Thyroid gland (tissue), 4 donors: ENCODE measurements at regions not wholly inside any gene's neighbourhood (a gene's known extent, or its start where the extent isn't known, plus 50 kb on each side); places are given as distances from the start of the nearest gene placed in this dataset.

ENCODE experiments used
- POLR2A ChIP-seq, 2 donors: fragments of 450-650 bp; IDR thresholded peaks; one replicate each; pipeline ENCODE4 v1.6.1; 2017; ENCODE audit warnings: antibody characterized with exemption in 2 of 2, mild to moderate bottlenecking in 2 of 2, moderate library complexity in 1 of 2
- TF ChIP-seq, protein P1 (sequence below), 6 experiments: fragments of 200-600 bp in 3 of 6; fragments of 450-650 bp in 3 of 6; sonication (generic) in 3 of 6; IDR thresholded peaks; one replicate each; pipeline ENCODE4 v1.5.1; 2016 to 2019; ENCODE audit warnings: antibody characterized with exemption in 6 of 6, mild to moderate bottlenecking in 2 of 6, inconsistent platforms in 1 of 6, moderate library complexity in 1 of 6

DNA sequence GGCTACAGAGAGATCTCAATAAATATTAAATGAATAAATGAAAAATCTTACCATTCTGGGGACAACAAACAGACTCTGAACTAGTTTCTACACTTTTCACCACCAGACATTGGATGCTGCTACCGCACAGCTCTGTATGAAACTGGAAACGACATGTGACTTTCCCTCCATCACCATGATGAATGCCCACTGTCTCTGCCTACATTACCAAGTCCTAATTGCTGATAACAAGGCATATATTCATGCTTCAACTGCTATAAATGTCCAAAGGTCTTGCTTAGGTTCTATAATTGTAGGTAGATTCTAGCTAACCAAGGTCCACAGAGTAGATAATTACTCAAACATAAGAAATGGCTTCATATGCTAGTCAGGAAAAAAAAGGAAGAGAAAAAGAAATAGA is 399.4 kb upstream of the ADGRL3 start:
- TF ChIP-seq, protein P1, sequence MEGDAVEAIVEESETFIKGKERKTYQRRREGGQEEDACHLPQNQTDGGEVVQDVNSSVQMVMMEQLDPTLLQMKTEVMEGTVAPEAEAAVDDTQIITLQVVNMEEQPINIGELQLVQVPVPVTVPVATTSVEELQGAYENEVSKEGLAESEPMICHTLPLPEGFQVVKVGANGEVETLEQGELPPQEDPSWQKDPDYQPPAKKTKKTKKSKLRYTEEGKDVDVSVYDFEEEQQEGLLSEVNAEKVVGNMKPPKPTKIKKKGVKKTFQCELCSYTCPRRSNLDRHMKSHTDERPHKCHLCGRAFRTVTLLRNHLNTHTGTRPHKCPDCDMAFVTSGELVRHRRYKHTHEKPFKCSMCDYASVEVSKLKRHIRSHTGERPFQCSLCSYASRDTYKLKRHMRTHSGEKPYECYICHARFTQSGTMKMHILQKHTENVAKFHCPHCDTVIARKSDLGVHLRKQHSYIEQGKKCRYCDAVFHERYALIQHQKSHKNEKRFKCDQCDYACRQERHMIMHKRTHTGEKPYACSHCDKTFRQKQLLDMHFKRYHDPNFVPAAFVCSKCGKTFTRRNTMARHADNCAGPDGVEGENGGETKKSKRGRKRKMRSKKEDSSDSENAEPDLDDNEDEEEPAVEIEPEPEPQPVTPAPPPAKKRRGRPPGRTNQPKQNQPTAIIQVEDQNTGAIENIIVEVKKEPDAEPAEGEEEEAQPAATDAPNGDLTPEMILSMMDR (IDR thresholded peaks at IDR 0.05): no peak
- no peak for TF ChIP-seq POLR2A (IDR thresholded peaks at IDR 0.05)
